Suprapubic skin (tissue), 4 donors: ENCODE measurements at regions not wholly inside any gene's neighbourhood (a gene's known extent, or its start where the extent isn't known, plus 50 kb on each side); places are given as distances from the start of the nearest gene placed in this dataset.

Source experiments
- DNase-seq, 2 donors: peaks; one replicate each; pipeline ENCODE4 v3.0.0-alpha.2; 2019; ENCODE audit warnings: low spot score in 2 of 2
- H3K27ac ChIP-seq: fragments of 200-600 bp; sonication (generic); one replicate; pipeline ENCODE4 v1.5.1; 2019
- H3K27me3 ChIP-seq: fragments of 200-600 bp; sonication (generic); one replicate; pipeline ENCODE4 v1.5.1; 2019
- H3K36me3 ChIP-seq: fragments of 200-600 bp; sonication (generic); one replicate; pipeline ENCODE4 v1.5.1; 2019
- H3K4me1 ChIP-seq: fragments of 200-600 bp; sonication (generic); one replicate; pipeline ENCODE4 v1.5.1; 2019
- H3K4me3 ChIP-seq: fragments of 200-600 bp; sonication (generic); one replicate; pipeline ENCODE4 v1.5.1; 2019; ENCODE audit warnings: mild to moderate bottlenecking
- H3K9me3 ChIP-seq: fragments of 200-600 bp; sonication (generic); one replicate; pipeline ENCODE4 v1.5.1; 2019
- CTCF ChIP-seq, 2 donors: fragments of 200-600 bp in 1 of 2; fragments of 450-650 bp in 1 of 2; sonication (generic) in 1 of 2; IDR thresholded peaks; one replicate each; pipeline ENCODE4 v1.5.1; 2016 to 2019; ENCODE audit warnings: antibody characterized with exemption in 2 of 2, mild to moderate bottlenecking in 1 of 2, moderate library complexity in 1 of 2
- EP300 ChIP-seq: sonication (generic); formaldehyde crosslinking; IDR thresholded peaks from one replicate; pipeline ENCODE4 v1.6.1; 2017; ENCODE audit warnings: antibody characterized with exemption
- POLR2A ChIP-seq, 2 donors: fragments of 450-650 bp; IDR thresholded peaks; one replicate each; pipeline ENCODE4 v1.6.1; 2017; ENCODE audit warnings: antibody characterized with exemption in 2 of 2, mild to moderate bottlenecking in 2 of 2, moderate library complexity in 2 of 2
- POLR2AphosphoS5 ChIP-seq, 3 donors: sonication (generic); formaldehyde crosslinking; IDR thresholded peaks; one replicate each; pipeline ENCODE4 v1.6.1; 2017; ENCODE audit warnings: antibody characterized with exemption in 3 of 3
- WGBS: methylation state at CpG from one replicate; pipeline ENCODE4 v1.1.5; 2018; 5-methylcytosine and 5-hydroxymethylcytosine counted together

- Histone ChIP-seq H3K4me1 (no peaks in the 10 kb centered on the region), H3K27me3 (no peaks in the 10 kb centered on the region), H3K9me3 (no peaks in the 10 kb centered on the region), H3K27ac (no peak overlapping the region), H3K36me3 (no peaks in the 10 kb centered on the region), H3K4me3 (no peak overlapping the region)
- no peak for DNase-seq
- WGBS, result 49% methylated on average over 2 of the region's 2 CpGs
- TF ChIP-seq POLR2AphosphoS5 (IDR thresholded peaks at IDR 0.05) (no peak), POLR2A (IDR thresholded peaks at IDR 0.05) (no peak), EP300 (no peak), CTCF (IDR thresholded peaks at IDR 0.05) (no peak)
These were observed 480.1 kb upstream of the SGO1 start for GRCh38 chr3:20666091-20666490.

GRCh38 chr3:20658491-20658890, 472.5 kb upstream of the SGO1 start:
- Histone ChIP-seq H3K27me3 (no peaks in the 10 kb centered on the region), H3K9me3 (peaks cover 11% of the 10 kb centered on the region), H3K36me3 (no peaks in the 10 kb centered on the region), H3K4me1 (no peaks in the 10 kb centered on the region), H3K4me3 (no peak overlapping the region), H3K27ac (no peak overlapping the region)
- TF ChIP-seq EP300, result no peak
- no peak for TF ChIP-seq POLR2AphosphoS5 (IDR thresholded peaks at IDR 0.05)
- TF ChIP-seq POLR2A (IDR thresholded peaks at IDR 0.05), result no peak
- no peak for TF ChIP-seq CTCF (IDR thresholded peaks at IDR 0.05)
- no peak for DNase-seq
- WGBS, result 61% methylated on average over 1 of the region's 1 CpG

- Histone ChIP-seq H3K4me3 (no peak overlapping the region), H3K9me3 (peaks cover 11% of the 10 kb centered on the region), H3K4me1 (no peaks in the 10 kb centered on the region), H3K27ac (no peak overlapping the region), H3K27me3 (no peaks in the 10 kb centered on the region), H3K36me3 (no peaks in the 10 kb centered on the region)
- TF ChIP-seq POLR2A (IDR thresholded peaks at IDR 0.05) (no peak), POLR2AphosphoS5 (IDR thresholded peaks at IDR 0.05) (no peak), CTCF (IDR thresholded peaks at IDR 0.05) (no peak), EP300 (no peak)
- no peak for DNase-seq
- WGBS, result 88% methylated on average over 4 of the region's 4 CpGs
These were observed 471.6 kb upstream of the SGO1 start for GRCh38 chr3:20657560-20657959.

- DNase-seq, result no peak
- 61% methylated on average over 4 of the region's 4 CpGs for WGBS
- peaks cover 11% of the 10 kb centered on the region for H3K9me3 ChIP-seq
- H3K27ac ChIP-seq, result no peak overlapping the region
- H3K4me1 ChIP-seq, result no peaks in the 10 kb centered on the region
- no peak overlapping the region for H3K4me3 ChIP-seq
- H3K36me3 ChIP-seq, result no peaks in the 10 kb centered on the region
- TF ChIP-seq POLR2A (IDR thresholded peaks at IDR 0.05), result no peak
- no peak for TF ChIP-seq POLR2AphosphoS5 (IDR thresholded peaks at IDR 0.05)
- no peak for TF ChIP-seq CTCF (IDR thresholded peaks at IDR 0.05)
- no peak for TF ChIP-seq EP300
- H3K27me3 ChIP-seq, result no peaks in the 10 kb centered on the region
These were observed 466.4 kb upstream of the SGO1 start for GRCh38 chr3:20652231-20652986.

- TF ChIP-seq POLR2AphosphoS5 (IDR thresholded peaks at IDR 0.05) (no peak), EP300 (no peak), CTCF (IDR thresholded peaks at IDR 0.05) (no peak), POLR2A (IDR thresholded peaks at IDR 0.05) (no peak)
- Histone ChIP-seq H3K36me3 (no peaks in the 10 kb centered on the region), H3K27ac (no peak overlapping the region), H3K27me3 (no peaks in the 10 kb centered on the region), H3K4me1 (no peaks in the 10 kb centered on the region), H3K4me3 (no peak overlapping the region), H3K9me3 (no peaks in the 10 kb centered on the region)
- 89% methylated on average over 2 of the region's 2 CpGs for WGBS
- DNase-seq, result no peak
These were observed 462.9 kb upstream of the SGO1 start for GRCh38 chr3:20648921-20649381.
